HG03095 (cell line): ENCODE measurements at regions not wholly inside any gene's neighbourhood (a gene's known extent, or its start where the extent isn't known, plus 50 kb on each side); places are given as distances from the start of the nearest gene placed in this dataset.

Experiments
- ATAC-seq: cut with Tn5 transposase; IDR thresholded peaks from one replicate; pipeline ENCODE4 v1.9.1; 2021; ENCODE audit warnings: moderate library complexity; ENCODE audit not compliant: unreplicated experiment

DNA sequence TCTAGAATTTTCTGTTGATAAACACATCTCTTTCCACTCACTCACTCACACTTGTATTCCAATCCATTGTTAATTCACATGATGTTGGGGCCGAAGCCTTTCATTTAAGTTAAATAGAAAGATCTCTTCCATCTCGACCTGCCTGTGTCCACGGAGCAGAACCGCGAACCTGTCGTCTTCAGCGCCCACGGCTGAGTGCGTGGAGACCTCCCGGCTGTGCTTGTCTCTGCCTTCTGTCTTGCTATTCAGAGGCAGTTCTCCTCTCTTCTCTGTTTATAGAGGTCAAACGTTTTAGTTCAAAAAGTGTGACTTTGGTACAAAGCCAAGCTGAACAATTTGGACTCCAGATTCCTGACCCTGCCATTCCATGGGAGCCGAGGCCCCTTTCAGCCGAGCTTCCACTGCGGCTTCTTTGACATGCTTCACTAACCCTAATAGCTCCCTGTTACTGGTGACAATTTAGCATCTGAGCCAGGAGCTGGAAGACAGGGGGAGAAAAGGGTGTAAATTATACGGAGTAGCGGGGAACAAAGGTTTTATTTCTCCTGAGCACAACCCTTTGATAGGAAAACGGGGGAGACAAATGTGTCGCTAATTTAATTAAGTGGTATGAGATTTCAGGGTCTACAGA, 314.4 kb upstream of the IRX4 start:
- ATAC-seq, result no peak

DNA sequence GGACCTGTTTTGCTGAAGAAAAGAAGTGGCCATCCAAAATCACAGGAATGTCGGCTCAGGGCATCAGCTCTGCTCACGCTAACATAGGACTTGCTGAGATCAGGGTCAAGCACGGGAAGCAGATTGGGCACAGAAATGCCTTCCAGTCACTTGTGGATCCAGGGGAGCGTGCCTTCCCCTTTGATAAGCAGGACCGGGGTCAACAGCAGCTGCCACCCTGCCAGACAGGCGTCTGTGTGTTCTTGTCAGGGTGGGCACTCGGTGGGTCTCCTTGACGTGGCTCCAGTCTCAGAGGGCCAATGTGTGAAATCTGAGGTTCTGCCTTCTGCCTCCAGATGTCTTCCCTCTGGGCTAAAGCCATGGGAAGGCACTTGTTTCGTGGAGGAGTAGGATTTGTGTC, 313.7 kb upstream of the IRX4 start:
- ATAC-seq, result no peak

DNA sequence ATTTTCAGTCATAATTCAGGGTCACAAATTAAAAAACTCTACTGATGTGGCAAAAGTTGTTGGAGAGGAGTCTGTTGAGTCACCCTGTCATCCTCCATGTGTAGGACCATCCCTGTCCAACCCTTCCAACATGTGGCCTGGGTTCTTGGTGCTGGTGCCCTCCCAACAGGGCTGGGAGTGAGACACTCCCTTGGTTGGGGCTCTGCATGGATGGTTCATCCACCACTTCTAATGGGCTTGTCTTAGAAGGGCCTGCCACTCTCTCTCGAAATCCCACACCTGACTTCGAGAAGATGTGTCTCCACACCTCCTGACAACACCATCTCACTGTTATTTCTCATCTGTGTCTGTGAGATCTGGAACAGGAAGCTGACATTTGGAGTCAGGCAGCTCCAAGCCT, 312.2 kb upstream of the IRX4 start:
- ATAC-seq, result no peak

DNA sequence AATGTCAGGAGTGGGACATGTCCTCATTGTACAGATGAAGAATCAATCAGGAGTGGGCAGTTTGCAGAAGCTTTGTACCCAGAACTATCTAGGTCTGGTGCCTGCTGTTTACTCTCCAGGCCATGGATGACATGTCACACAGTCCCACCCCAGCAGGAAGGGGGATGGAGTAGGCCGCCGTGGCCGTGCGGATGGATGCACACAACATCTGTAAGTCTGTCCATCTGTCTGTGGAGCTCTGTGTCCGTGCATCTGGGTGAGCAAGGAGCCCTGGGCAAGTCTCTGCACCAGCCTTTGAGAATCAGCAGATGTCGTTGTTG, 311.5 kb upstream of the IRX4 start:
- no peak for ATAC-seq

DNA sequence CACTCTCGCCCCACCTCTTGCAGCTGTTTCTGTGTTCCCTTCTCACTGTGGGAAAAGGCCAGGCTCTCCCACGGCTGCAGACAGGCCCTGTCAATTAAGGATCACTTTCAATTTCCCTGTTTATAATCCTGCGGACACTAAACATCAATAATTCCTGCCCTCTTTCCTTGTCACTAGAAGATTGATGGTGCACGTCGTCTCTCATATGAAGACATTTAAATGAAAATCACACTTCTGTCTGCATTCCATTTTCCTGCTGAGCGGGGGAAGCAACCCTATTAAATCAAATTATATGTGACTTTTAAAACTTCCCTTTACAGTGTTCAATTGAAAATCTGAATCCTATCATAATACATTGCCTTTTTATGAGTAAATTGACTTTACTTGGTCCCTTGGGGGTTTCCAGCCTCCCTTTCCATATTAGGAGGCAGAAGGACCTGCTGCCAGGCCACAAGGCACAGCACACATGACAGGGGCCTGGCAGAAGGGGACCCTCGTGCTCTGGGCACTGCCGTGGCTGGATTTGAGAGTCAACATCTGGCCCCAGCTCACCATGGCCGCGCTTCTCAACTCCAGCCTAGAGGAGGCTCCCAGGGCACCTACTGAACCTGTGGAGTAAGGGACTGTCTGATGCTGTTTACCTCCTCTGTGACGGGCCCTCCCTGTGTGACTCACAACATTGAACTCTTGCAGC, 311.0 kb upstream of the IRX4 start:
- ATAC-seq, result no peak

DNA sequence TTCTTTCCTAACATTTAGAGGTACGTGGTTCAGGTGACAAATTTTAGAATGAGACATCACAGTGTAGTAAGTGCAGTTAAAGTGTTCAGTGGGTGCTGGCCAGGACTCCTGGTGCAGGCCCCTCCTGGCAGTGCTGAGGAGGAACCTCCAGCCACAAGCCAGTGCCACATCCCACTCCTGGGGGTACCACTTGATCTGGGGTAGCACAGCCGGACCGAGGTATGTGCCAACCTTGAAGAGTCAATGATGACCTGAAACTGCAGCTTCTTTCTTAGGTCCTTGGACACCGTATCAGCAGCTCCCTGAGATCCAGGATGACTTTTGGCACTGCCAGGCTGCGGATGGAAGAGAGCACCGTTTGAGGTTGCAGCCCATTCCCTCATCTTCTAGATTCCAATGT, 310.4 kb upstream of the IRX4 start:
- no peak for ATAC-seq

DNA sequence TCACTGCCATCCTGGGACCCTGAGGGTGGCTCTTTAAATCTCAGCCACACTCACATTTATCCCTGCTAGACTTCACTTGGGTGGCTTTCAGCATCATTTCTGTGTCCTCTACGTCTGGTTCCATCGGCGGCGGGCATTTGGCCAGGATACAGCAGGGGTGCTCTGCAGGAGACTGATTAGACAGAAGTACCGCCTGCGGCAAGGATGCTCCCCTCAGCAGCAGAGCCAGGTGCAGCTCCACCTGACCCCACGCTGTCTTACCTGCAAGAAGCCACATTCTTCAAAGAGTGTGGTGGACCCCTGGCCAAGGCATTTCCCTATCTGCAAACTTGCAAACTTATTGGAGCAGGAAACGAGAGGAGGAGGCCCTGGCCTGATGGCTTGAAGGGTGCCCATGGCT, 309.8 kb upstream of the IRX4 start:
- ATAC-seq, result no peak

DNA sequence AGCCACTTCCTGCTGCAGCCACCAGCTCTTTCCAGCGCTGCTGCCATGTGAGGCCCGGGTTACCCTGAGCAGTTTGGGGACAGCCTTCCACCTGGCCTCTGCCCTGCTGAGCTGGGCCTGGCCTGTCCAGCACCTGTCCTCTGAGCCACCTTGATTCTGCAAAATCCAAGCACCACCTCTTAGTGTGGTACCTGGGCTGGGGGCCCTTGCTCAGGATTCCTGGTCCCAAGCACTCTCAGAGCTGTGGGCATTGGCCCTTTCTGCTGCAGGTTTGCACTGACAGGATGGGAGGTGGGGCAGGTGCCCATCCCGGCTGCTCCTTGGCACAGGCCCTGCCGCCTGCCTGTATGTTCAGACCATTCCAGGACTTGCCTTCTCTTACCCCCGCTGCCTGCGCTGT, 309.2 kb upstream of the IRX4 start:
- ATAC-seq, result no peak

DNA sequence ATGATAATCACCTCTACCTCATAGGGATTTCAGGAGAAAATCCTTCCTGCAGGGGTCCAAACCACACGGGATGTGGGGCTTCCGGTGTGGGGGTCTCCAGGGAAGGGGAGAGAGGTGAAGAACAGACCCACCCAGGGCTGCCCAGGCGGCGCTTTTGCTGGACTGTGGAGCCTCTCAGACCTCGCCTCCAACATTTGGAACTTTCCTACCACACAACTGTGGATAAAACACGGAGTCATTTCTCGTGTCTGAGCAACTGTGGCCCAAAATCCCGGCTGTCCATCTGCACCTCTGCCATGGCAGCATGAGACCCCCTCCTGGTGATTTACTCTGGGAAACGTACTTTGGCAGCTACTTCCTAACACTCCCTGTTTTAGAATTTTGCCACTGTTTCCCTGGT, 307.8 kb upstream of the IRX4 start:
- ATAC-seq, result no peak

DNA sequence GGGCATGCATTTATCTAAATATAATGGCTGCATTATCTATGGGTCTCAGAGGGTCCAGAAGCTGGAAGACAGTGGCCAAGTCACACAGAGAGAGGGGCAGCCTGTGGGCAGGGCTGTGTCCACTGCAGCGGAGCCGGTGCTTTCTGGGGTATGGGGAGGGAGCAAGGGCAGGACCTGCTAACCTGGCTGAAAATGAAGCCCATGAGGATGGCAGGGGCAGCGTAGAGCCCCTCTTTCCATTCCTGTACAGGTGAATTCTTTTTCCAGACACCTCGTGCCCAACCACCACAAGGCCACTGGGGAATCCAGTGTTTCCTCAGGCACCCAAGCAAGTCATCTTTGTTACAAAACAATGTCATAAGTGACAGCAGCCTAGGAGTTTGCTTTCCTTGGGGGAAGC, 305.9 kb upstream of the IRX4 start:
- ATAC-seq, result no peak

DNA sequence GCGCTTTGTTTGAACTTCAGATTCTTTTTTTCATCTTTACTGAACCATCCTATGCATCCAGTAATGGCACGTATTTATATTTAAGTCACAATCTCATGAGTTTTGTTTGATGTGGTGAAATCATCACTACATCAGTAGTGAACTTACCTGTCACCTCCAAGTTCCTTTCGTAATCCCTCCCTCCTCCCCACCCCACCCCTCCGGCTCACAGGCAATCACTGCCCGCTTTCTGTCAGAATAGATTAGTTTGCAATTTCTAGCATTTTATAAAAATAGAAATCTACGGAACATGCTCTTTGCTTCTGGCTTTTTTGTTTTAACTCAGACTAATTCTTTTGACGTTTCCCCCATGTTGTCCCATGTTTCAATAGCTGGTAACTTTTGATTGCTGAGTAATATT, 305.4 kb upstream of the IRX4 start:
- ATAC-seq, result no peak

DNA sequence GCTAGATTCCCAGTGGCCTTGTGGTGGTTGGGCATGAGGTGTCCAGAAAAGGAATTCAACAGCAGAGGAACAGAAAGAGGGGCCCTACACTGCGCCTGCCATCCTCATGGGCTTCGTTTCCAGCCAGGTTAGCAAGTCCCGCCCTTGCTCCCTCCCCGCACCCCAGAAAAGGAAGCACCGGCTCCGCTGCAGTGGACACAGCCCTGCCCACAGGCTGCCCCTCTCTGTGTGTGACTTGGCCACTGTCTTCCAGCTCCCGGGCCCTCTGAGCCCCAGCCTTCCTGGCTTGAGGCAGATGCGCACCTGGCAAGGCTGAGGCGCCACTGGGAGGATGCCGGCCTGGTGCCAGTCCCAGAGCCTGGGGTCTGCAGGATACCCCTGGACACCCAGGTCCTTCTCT, 305.0 kb upstream of the IRX4 start:
- ATAC-seq, result no peak

DNA sequence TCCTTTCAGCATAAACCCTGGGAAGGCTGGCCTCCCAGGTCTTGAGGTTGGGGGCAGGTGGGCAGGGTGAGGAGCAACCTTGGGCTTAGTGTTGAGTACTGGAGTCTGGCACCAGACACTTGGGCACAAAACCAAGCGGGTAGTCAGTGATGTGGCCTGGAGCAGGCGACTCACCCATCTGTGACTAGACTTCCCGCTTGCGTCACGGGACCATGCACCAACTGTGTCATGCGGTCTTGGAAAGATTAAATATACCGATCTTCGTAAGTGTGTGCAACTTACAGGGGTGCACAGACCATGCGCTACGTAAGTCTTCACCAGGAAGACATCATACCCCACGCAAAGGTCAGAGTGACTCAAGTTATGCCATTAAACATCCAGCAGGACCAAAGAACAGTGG, 304.4 kb upstream of the IRX4 start:
- ATAC-seq, result no peak

DNA sequence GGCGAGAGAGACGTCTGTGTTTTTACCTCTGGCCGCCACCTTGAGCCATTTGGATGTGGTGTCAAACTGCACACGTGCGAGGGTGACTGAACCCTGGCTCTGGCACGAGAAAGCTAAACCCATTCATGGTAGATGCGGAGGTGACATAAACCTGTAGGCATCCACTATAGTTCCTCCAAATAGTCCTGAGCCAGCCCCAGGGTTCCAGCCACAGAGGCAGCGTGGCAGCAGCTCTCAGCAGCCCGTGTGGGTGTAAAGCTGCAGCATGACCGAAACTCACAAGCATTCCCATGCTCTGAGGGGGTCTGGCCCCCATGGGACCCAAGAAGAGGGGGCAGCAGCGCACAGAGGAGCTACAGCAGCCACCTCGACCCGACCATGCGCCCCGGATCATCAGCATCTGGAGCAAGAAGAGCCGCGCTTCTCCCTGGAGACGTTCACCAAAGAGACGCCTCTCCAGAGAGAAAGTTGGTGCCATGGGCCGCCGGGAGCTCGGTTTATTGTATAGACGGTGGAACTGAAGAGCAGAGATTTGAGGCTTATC, 303.8 kb upstream of the IRX4 start:
- no peak for ATAC-seq

DNA sequence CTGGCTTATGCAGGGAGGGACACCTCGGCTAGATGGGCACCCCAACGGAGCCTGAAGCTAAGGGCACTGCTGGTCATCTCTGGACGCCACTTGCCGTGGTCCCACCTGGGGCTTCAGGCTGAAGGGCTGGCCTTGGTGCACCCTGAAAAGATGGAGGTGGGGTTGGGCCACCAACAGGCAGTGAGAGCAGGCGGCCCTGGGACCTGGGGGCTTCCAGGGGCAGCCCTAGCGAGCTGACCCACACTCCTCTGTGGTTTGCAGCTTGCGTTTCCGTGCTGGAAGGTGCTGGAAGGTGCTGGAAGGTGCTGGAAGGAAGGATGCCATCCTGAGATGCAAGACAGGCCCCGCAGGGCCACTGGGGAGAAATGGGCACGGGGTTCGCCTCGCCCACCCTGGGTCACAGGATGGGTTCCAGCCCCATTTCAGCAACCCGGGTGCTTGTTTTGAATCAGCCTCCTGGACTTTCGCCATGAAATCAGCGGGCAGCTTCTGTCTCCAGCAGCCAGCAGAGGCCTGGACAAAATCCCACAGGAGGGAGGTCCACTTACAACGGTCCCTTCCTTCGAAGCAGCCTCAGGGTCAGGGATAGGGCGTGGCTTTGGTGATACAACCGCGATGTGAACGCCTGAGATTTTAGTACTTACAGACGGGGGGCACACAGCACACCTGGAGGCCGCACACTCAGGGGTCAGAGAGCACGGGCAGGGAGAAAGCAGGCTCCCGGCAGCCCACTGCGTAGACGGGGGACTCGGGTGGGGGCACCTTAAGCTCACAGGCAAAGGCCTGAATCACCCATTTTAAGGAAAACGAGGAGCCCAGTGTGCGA, 303.1 kb upstream of the IRX4 start:
- no peak for ATAC-seq

DNA sequence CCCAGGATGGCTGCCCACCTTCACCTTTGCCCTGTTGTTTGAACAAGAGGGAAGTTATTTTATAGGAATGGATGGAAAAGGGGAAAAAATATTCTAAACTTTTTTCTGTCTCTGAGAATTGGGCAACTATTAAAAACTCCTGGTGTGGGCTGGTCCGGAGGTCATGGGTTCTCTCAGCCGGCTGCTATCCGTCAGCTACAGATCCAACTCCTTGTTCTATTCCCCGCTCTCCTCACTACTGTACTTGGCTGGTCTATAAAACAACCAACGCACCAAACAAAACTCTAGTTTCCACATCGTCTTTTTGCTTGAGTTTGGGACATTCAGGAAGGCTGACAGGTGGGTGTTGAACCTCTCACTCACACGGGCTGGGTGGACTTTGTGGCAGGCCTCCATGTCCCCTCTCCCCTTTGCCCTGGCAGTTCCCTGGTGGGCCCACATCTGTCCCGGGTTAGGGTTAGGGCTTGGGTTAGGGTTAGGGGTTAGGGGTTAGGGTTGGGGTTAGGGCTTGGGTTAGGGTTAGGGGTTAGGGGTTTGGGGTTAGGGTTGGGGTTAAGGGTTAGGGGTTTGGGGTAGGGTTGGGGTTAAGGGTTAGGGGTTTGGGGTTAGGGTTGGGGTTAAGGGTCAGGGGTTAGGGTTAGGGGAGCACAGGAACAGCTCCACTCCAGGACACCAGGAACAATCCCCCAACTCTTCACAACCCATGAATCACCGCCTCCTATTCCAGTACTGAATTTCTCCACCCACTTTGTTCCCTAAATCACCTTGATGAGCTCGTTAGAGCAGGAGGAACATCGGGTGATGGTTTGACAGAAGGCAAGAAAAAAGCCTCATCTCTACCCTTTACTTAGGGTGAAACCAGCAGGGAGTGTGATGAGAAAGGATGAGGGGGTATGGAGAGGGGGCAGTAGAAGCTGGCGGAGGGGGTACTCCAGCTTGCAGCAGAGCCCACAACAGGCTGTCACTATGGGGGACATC, 302.1 kb upstream of the IRX4 start:
- no peak for ATAC-seq

DNA sequence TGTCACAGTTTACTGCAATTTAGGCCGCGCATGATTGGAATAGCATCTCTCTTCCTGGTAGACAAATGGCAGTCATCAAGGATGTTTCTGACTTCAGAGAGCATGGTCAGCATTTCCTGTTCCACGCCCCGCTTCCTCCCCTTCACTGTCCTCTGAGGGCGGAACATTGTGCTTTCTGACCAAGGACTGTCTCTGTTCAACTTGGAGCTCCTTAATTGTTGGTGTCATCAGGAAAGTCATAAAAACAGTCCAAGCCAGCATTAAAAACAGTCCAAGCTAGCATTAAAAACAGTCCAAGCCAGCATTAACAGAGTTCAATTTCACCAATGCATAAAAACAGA, 301.3 kb upstream of the IRX4 start:
- ATAC-seq, result no peak

DNA sequence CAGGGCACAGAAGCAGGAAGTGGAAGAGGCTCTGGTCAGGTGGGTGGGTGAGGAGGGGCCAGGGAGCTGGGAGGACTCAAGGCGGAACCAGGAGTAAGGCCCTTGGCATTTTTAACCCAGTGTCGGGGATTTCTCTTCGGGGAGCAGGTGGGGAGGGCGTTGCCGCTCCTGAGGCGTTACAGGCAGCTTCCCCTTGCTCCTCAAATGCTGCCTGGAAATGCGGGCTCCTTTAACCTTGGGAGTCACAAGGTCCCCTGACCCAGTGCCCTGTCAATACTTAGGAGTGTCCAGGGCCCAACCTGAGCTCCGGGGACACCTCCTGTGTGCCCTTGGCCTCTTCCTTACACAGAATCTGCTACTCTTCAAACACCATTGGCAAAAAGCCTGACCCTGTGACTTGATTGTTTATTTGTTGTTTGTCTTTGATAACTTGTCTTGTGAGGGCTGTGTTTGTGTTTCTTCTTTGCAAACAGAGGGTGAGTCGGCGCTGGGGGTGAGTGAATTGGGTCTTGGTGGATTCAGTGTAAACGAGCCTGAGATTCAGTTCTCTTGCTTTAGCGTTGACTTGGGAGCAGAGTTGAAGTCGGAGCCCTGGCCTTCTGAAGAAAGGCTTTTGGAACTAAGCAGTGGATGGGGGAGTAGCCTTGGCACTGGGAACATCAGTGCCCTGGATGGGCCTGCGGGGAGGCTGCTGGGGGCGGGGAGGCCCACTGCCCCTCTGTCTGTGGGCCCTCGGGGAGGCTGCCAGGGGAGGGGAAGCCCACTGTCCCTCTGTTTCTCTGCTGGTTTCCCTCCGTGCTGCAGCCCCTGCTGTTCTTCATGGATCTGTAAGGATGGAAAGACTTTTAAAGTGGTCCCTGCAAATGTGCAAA, 300.7 kb upstream of the IRX4 start:
- no peak for ATAC-seq

DNA sequence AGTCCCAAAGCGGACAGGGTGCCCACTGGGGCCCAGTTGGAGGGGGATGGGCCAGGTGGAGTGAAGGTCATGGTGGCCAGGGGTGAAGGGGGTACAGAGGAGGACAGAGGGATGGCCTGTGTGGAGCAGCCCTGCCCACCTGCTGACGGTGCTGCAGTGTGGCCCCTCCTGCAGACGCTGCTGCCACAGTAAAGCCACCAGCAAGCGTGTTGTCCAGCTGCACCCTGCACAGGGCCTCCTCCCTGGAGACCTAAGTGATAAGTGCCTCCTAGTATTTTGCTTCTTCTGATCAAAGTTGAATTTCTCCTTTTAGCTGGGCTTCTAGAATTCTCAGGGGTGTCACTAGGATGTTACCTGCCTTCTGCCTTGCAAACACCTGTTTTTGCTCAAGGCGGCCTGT, 299.3 kb upstream of the IRX4 start:
- no peak for ATAC-seq

DNA sequence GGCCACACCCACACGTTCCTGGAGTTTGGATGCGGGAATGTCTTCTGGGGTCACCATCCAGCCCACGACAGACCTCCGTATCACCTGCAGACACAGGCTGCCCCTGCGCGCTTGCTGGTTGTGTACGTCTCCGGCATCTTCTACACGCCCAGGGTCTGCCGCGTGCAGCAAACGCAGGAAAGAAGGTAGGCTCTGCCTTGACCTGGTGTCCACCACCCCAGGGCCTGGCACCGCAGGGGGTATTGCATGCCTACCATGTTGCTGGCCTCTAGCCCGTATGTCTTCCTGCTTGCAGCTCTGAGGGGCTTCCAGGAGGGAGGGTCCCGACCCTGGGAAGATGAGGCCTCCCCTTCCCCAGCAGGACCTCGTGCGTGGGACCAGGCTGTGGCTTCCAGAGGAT, 298.8 kb upstream of the IRX4 start:
- no peak for ATAC-seq
